Fibroblast of pulmonary artery (primary cell): ENCODE measurements at regions not wholly inside any gene's neighbourhood (a gene's known extent, or its start where the extent isn't known, plus 50 kb on each side); places are given as distances from the start of the nearest gene placed in this dataset.
"Not testable (repeated sequence)": the region's sequence is repeated elsewhere in the genome, so short reads cannot be mapped to it uniquely, and the experiment has no call there.

Experiments used
- DNase-seq: peaks from one replicate; pipeline ENCODE4 v3.0.0-alpha.2; 2010; ENCODE audit warnings: low read depth
- H3K4me3 ChIP-seq: replicated peaks from 2 replicates; pipeline ENCODE4 v1.5.1; 2011; ENCODE audit warnings: low read depth, mild to moderate bottlenecking, control low read depth, low read length, moderate library complexity
- TF ChIP-seq, protein P1 (sequence below): IDR thresholded peaks from 2 replicates; pipeline ENCODE4 v1.5.1; 2011; ENCODE audit warnings: mild to moderate bottlenecking, control low read depth, low read length, inconsistent platforms; ENCODE audit errors: missing control alignments

- DNase-seq, result no peak
- TF ChIP-seq, protein P1, sequence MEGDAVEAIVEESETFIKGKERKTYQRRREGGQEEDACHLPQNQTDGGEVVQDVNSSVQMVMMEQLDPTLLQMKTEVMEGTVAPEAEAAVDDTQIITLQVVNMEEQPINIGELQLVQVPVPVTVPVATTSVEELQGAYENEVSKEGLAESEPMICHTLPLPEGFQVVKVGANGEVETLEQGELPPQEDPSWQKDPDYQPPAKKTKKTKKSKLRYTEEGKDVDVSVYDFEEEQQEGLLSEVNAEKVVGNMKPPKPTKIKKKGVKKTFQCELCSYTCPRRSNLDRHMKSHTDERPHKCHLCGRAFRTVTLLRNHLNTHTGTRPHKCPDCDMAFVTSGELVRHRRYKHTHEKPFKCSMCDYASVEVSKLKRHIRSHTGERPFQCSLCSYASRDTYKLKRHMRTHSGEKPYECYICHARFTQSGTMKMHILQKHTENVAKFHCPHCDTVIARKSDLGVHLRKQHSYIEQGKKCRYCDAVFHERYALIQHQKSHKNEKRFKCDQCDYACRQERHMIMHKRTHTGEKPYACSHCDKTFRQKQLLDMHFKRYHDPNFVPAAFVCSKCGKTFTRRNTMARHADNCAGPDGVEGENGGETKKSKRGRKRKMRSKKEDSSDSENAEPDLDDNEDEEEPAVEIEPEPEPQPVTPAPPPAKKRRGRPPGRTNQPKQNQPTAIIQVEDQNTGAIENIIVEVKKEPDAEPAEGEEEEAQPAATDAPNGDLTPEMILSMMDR, result no peak
- no peak overlapping the region for H3K4me3 ChIP-seq
Observed at GRCh38 chr19:30066781-30067759, 125.0 kb downstream of the URI1 start.

- not testable (repeated sequence) for DNase-seq, H3K4me3 ChIP-seq
Observed at GRCh38 chr19:30067956-30068506, 126.0 kb downstream of the URI1 start.

- H3K4me3 ChIP-seq, result no peak overlapping the region
- TF ChIP-seq, protein P1, result no peak
- DNase-seq, result no peak
Observed at GRCh38 chr19:30068528-30069395, 126.7 kb downstream of the URI1 start.

DNA sequence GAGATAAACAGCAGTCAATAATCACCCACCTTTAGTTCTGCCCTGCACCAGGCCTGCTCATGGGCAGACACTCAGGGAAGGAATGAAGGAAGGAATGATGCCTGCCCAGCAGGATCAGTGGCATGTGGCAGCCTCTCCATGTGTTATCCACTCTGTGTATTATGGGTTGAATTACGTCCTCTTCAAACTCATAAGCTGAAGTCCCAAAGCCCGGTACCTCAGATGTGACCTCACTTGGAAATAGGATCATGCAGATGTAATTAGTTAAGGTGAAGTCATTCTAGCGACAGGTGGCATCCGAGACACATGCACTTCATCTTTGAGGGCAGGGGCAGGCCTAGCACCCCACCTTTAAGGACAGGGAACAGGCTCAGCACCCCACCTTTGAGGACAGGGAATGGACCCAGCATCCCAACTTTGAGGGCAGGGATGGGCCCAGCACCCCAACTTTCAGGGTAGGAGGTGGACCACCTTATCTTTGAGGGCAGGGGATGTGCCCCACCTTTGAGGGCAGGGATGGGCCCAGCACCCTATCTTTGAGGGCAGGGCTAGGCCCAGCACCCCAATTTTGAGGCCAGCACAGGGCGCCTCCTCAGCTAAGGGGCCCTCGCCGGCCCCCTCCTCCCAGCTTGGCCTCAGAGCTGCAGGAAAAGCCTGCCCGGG is 127.6 kb downstream of the URI1 start:
- DNase-seq, result no peak
- TF ChIP-seq, protein P1, result no peak
- no peak overlapping the region for H3K4me3 ChIP-seq

GRCh38 chr19:30070198-30070967 is 128.3 kb downstream of the URI1 start:
- TF ChIP-seq, protein P1, result no peak
- no peak for DNase-seq
- no peak overlapping the region for H3K4me3 ChIP-seq

DNA sequence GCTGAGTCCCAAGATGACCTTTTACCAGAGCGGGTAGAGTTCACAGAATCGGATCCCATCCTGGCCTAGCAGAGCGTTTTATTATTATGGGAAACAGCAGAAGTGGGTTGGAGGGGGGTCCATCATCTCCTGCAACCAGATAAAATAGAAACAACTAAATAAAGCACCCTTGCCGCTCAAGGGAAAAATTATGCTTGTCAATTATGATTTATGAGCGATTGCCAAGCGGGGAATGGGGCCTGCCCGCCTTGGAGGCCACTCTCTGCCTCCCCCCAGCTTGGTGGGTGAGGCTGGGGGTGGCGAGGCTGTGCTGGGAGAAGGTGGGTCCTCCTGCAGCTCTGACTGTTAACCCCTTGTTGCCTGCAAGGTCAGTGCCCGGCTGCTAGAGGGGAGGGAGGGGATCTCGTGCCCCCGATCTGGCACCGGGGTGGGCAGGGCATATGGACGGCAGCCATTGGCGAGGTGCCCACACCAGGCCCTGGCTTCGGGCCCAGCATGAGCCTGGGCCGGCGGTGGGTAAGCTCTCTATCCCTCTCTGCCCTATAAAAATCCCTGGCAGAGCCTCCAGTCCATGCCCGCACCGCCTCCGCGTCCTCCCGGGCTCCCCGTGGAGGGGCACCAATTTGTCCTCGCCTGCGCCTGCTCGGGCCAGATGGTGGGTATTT is 129.1 kb downstream of the URI1 start:
- DNase-seq, result no peak
- TF ChIP-seq, protein P1, result no peak
- no peak overlapping the region for H3K4me3 ChIP-seq
